HL-60 (cell line): ENCODE measurements at regions not wholly inside any gene's neighbourhood (a gene's known extent, or its start where the extent isn't known, plus 50 kb on each side); places are given as distances from the start of the nearest gene placed in this dataset.

Experiments
- CTCF ChIP-seq: IDR thresholded peaks from one replicate; pipeline ENCODE4 v1.5.1; 2011; ENCODE audit warnings: low read length, control low read depth, inconsistent platforms; ENCODE audit not compliant: insufficient read depth
- GABPA ChIP-seq: IDR thresholded peaks from 2 replicates; pipeline ENCODE4 v1.6.1; 2012; ENCODE audit warnings: low read depth
- POLR2AphosphoS5 ChIP-seq: IDR thresholded peaks from 2 replicates; pipeline ENCODE4 v1.6.1; 2012; ENCODE audit warnings: low read depth
- REST ChIP-seq: IDR thresholded peaks from 2 replicates; pipeline ENCODE4 v1.6.1; 2012; ENCODE audit warnings: low read depth; ENCODE audit not compliant: insufficient replicate concordance
- SPI1 ChIP-seq: IDR thresholded peaks from 2 replicates; pipeline ENCODE4 v1.6.1; 2012; ENCODE audit warnings: low read depth, mild to moderate bottlenecking, borderline replicate concordance

GRCh38 chr15:31871166-31871886 is 159.0 kb upstream of the CHRNA7 start:
- TF ChIP-seq POLR2AphosphoS5 (no peak), CTCF (no peak), GABPA (no peak), REST (no peak), SPI1 (no peak)
